ENCODE measurements at regions not wholly inside any gene's neighbourhood (a gene's known extent, or its start where the extent isn't known, plus 50 kb on each side); places are given as distances from the start of the nearest gene placed in this dataset.

DNA sequence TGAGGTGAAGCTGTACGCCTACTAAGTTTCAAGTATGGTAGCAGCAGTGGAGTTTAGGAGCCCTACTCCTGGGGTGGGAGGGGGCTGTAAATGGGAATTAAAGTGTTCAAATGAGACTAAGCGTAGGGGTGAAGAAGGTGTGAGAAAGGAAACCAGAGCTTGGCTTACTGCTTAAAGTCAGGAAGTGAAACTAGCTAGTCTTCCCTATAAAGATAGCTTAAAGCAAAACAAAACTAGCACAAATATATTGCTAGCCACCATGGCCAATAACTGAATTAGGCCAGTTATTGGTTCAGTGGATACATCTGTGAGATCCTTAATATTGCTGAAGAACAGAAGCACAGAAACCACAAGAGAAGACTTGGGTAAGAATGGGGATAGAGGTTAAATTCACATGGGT, 492.2 kb upstream of the PKN2 start:
- TF ChIP-seq POLR2AphosphoS5 (IDR thresholded peaks at IDR 0.05) (no peak), POLR2A (IDR thresholded peaks at IDR 0.05) (no peak)
- TF ChIP-seq, protein P1, sequence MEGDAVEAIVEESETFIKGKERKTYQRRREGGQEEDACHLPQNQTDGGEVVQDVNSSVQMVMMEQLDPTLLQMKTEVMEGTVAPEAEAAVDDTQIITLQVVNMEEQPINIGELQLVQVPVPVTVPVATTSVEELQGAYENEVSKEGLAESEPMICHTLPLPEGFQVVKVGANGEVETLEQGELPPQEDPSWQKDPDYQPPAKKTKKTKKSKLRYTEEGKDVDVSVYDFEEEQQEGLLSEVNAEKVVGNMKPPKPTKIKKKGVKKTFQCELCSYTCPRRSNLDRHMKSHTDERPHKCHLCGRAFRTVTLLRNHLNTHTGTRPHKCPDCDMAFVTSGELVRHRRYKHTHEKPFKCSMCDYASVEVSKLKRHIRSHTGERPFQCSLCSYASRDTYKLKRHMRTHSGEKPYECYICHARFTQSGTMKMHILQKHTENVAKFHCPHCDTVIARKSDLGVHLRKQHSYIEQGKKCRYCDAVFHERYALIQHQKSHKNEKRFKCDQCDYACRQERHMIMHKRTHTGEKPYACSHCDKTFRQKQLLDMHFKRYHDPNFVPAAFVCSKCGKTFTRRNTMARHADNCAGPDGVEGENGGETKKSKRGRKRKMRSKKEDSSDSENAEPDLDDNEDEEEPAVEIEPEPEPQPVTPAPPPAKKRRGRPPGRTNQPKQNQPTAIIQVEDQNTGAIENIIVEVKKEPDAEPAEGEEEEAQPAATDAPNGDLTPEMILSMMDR (IDR thresholded peaks at IDR 0.05 in 8 of 11, conservative IDR thresholded peaks at IDR 0.05 in 3 of 11) = no peak
